Right renal pelvis (tissue), 4 donors: ENCODE measurements at regions not wholly inside any gene's neighbourhood (a gene's known extent, or its start where the extent isn't known, plus 50 kb on each side); places are given as distances from the start of the nearest gene placed in this dataset.

Experiments
- DNase-seq, 4 donors: peaks; one replicate each; pipeline ENCODE4 v3.0.0-alpha.2; 2013; ENCODE audit warnings: low read depth in 4 of 4, low spot score in 3 of 4, missing footprints in 1 of 4

DNA sequence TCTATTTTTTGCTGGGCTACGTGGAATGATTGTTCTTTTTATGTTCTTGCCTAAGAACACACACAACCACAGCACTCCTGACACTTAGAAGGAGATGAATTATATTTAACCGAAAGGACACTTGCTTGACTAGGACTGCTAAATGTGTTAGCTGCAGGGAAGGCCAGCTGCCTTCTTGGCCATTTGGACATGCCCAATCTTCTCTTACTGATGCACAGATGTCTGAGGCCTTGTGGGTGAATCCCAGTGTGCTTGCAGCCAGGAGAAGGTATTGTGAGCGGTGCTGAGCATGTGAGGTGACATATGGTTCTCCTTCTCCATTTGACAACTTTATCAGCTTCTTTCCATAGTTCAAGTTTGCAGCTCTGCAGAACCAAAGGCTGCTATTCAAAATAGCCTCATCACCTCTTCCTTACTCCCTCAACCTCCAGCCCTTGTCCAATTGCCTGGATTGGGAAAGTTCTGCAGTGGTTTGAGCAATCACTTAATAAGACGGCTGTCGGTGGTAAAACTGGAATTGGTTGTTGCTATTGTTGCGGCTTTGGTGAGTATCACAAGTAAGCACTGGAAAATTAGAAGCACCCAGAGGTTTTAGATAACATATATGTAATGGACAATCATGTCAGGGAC, 1113.3 kb downstream of the TSN start:
- DNase-seq = no peak

DNA sequence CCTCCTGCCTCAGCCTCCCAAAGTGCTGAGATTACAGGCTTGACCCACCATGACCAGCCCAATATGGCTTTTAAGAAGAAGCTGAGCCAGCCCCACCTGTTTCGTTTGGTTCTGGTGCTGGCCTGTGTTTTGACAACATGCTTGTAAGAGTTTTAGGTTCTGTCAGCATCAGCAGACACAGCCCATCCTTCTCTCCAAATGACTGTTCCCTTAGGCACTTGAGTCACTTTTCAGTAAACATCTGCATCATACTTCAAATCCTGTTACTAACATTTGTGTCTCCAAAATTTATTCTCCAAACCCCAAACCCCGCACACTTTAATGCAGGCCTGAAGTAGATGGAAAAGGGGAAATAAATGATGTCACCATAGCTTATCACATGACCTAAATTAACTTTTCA, 1118.5 kb downstream of the TSN start:
- DNase-seq = no peak

DNA sequence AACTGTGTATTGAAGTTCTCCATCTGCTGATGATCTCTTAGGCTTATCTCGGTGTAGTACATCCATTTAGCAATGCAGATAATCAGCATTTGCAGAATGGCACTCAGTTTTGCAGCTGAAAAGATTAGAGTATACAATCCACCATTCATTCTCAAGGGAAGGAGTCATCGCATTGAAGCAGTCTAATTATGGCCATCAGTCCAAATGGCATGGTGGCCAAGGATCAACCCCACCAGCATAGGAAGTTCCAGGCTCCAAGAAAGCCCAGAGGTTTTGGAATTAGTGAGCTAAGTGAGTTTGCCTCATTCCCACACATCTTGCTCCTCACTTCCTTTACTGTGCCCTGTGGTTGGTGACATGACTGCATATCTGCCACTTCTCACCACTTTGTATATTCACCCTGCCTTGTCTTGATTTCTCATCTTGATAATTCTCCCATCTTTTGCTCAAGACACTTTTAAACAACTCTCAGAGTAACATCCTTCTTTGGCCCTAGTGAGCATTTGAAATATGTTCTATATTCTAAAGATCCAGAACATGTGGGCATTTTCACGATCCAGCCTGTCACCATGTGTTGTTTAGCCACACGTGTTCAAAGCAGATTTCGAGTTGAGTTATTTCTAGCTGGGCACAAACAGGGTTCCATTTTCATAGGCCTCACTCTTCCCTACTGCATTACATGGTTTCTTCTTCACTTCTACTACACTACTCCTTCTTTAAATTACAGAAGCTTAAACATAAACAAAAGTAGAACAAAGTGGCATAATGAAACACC, 1119.8 kb downstream of the TSN start:
- no peak for DNase-seq

DNA sequence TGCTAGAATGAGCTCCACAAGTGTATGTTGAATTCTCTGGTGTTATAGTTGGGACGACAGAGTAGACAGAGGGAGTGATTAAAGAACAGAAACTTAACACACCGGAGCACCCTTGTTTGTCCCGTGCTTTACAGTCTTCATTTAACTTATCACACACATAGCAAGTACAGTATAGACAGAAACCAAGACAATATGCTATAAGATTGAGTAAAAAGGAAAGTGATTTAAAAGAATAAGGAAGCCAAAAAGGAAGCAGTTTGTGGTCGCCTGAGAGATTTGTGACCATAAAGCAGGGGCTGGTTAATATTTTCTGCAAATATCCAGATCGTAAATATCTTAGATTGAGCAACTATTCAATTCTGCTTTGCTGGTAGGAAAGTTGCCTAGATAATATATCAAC, 1128.4 kb downstream of the TSN start:
- no peak for DNase-seq

DNA sequence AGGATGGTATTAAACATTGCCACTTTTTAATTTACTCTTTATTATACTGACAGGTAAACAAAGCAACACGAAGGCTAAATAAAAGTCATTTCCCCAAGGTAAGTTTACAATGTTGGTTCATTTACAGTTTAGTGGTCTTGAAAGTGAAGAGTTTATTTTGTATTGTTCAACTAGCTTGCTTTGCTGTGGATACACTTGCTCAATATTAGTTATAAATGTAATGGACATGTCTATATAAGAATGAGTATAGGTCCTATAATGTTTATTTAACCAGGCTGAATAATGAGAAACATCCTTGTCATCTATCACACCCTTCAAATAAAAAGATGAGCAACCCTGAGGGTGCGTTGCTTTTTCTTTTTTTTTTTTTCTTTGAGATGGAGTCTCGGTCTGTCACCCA, 1129.4 kb downstream of the TSN start:
- no peak for DNase-seq

DNA sequence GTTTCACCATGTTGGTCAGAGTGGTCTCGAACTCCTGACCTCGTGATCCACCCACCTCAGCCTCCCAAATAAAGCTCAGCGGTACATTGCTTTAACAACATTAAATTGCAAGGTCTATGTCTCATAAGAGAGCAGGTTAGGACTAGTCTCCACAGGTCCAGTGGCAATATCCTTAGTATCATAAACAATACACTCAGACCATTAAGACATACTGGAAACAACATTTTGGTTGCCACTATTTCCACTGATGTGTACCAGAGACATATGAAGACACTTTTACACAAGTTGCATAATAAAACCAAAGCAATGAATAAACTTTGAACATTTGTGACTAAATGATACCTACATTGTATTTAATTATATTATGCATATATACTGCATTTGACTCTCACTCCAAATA, 1130.0 kb downstream of the TSN start:
- no peak for DNase-seq

DNA sequence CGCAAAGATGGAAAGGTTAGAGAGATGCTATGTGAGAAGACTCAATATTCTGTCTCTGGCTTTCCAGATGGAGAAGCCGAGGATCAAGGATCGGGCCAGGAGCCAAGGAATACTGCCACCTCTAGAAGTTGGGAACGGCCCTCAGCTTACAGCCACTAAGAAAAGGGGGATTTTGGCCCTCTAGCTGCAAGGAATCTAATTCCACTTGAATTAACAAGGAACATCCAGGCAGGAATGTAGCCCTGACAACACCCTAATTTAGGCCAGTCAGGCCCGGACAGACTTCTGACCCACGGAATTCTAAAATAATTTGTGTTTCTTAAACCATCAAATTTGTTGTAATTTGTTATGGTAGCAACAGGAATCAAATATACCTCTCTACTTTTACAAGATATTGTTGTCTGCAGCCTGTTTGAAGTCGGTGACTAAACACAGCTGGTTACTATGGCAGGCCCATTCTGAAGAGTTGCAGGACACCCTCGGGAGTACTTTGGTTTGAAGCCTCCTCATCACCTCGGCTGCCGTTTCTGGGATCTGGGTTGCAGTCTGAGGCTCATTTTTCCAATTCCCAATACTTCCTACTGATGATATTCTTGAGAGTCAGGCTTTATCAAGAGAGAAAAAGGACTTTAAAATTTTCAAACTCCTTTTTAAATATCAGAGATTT, 1131.2 kb downstream of the TSN start:
- DNase-seq = no peak

DNA sequence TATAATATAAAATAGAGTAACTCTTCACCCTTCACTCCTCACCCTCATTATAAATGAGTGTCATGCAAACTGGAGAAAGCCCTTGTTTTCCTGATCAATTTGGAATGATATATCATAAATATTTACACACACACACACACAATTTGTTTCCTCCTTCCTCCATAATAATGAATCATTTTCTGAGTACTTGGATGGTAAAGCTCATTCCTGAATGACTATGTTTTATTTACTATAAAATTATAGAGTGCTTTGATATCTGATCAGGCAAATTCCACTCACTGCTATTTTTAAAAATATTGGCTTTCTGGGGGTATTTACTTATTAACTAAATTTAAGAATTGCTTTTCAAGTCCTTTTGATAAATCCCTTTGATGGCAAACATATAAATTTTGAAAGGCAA, 1125.5 kb upstream of the CNTNAP5 start:
- DNase-seq = no peak

DNA sequence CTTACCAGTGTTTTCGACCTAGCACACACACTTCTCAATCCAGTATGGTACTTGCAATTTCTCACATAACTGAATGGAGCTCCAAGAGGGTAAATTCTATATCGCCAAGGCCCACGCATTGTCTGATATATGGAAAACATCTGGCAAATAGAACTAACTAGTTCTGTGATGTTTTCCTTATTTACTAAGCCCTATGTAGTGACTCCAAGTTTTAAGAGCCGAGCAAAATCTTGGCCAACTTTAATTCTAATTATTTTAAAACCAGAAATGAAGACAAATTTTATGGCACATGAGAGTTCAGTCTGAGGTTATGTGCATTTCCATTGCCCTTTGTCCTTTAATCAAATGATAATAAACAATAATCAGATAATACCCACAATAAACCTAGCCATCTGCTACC, 1119.7 kb upstream of the CNTNAP5 start:
- DNase-seq = peak in 1 of 4 donors; percentile 8

DNA sequence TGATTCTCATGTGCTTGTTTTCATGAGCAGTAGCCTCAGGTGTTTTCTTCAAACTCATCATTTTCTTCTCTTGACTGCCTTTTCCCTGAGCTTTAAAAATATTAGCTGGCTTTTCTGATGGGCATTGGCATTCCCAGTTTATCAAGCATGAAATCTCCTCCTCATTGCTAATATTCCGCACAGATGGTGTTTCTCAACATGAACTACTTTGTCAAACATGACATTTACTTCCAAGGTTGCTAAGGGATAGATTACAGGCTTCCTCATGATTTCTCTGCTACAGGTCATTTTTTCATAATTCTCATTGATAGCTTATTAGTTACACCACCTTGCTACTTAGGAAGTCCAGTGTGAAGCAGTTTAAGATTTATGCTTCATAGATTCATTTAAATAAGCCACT, 1116.9 kb upstream of the CNTNAP5 start:
- DNase-seq = no peak

DNA sequence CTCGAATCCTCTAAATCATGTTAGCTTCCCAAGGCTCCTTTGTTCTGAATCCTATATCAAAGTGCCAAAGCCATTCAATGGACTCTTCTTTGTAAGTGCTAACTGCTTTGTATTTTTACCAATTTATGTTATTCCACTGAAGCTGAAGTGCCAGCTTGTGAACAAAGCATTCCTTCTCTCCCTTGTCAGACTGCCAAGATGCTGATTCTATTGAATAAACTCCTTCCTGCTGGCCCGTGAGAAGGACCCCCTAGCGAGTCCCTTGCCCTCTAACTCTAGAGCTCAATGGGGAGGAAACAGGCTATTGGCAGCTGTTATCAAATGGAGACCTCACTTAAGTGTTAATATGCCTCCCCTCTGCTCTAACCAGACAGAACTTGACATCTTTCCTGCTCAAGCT, 1097.9 kb upstream of the CNTNAP5 start:
- no peak for DNase-seq

DNA sequence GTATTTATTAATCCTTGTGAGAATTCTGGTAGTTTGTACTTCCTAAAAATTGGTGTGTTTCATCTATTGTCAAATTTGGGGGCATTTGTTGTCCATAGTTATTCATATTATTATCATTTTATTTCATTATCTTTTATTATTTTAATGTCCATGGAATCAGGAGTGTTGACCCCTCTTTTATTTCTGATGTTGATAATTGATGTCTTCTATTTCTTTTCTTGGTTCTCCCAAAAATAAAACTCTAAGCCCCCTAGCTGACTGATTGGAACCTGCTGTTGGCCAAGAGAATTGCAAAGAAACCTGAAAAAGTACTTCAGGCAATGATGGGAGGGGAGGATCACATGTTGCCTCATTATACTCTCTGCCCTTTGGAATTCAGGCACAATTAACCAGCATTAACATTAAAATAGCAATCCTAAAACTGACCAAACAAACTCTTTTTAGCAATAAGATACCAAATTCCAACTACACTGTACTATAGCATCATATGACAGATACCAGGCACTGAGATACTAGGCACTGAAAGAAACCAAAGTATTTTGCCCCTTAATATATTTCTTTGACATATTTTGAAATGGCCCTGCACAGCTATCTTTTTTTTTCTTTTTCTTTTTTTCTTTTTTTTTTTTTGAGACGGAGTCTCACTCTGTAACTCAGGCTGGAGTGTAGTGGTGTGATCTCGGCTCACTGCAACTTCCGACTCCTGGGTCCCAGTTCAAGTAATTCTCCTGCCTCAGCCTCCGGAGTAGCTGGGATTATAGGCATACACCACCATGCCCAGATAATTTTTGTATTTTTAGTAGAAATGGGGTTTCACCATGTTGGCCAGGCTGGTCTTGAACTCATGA, 1097.2 kb upstream of the CNTNAP5 start:
- no peak for DNase-seq

DNA sequence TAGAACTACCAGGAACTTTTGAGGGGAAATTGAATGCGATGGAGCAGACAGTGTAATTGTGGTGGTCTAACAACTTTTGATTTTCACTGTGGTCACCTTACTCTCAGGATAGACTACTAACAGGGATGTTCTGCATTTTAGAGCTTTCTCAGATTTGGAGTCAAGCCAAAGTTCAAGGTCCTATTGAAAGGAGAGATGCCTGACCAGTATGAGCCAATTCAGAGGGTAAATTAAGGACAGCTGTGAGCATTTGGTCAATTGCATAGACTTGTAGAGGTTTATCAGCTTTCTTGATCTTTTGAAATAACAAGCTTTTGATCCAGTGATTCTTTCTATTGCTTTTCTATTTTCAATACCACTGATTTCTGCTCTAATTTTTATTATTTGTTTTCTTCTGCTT, 1095.7 kb upstream of the CNTNAP5 start:
- DNase-seq = no peak

DNA sequence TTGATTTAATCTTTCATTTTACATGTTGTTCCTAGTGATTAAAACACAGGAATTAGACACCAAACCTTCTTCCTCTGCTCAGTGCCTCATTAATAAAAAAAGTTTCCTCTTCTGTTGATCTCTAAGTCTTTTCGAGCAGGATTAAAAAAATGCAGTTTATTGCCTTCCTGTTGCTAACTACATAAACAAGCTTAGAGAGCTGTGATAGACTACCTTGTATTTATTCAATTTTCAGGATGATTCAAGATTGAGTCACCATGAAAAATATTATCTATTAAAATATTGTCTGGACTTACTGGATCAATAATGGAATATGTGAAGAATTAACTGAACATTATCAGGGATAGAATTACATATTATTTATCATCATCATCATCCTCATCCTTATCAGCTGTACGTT, 1089.6 kb upstream of the CNTNAP5 start:
- no peak for DNase-seq

DNA sequence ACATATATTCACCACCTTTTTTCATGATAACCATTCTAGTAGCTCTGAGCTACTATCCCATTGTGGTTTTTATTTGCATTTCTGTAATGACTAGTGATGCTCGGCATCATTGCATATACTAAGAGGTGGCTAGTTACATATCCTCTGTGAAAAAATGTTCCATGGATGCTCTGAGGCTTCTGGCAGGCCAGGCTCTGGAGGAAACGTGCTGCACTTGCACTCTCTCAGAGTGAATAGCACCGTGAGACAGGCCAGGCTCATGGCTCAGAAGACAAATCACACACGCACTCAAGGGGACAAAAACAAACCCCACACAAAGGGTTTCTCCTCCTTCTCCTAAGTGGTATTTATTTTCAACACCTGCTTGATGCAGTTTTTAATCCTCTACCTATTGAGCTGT, 1085.3 kb upstream of the CNTNAP5 start:
- no peak for DNase-seq

DNA sequence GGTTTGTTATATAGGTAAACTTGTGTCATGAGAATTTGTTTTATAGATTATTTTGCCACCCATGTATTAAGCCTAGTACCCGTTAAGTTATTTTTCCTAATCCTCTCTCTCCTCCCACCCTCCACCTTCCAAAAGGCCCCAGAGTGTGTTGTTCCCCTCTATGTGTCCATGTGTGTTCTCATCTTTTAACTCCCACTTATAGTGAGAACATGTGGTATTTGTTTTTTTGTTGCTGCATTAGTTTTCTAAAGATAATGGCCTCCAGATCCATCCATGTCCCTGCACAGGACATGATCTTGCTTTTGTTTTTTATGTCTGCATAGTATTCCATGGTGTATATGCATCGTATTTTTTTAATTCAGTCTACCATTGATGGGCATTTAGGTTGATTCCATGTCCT, 1075.6 kb upstream of the CNTNAP5 start:
- no peak for DNase-seq

DNA sequence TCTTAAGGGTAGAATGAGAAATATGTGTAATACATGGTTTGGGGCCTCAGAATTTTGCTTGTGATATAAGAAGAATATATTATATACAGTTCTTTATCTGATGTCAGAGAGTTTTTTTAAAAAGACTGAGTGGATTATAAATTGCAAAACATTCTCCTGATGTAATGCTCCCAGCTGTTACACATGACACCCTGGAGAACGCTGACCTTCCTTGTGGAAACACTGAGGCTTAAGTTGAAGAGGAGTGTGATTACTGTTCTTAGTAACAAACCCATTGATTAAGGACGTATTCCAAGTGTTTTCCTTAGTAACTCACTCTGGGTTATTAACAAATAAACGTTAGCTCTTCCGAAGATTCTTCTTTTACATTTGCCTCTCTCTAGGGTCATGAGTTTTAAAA, 1069.3 kb upstream of the CNTNAP5 start:
- no peak for DNase-seq

DNA sequence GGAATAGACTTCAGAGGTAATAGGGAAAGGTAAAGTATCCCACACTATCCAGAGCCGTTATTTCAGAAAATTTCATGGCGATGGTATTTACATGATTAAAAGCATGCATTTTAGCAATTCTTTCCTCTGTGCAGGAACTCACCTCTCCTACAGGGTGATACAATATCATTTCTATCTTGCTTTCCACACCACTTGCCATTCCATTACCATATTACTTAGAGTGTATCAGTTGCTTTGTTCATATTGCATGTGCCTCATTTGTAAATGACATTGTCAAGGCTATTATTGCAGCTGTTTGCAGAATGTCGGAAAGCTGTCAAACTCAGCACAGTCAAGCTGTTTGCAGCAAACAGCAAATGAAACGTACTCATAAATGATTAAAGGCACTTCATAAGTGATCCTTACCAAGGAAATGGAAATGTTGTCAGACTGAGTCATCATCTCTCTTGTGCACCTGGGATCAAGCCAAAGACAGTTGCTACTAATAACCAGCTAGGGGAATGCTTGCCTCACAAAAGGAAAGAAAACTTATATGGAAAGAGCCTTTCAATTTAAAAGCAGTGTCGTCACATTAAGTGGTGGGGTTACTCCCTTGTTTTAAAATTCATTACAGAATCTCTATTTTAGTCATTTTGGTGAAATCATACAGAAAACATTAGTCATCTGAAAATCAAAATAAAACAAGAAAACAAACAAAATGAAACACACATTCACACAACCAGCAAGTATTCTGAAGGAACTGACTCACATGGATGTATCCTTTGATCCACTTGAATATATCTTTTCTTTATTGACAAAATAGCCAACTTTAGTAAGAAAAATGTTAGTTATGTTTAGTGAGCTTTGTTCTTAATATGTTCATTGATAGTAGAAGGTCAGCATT, 1064.1 kb upstream of the CNTNAP5 start:
- DNase-seq = no peak

DNA sequence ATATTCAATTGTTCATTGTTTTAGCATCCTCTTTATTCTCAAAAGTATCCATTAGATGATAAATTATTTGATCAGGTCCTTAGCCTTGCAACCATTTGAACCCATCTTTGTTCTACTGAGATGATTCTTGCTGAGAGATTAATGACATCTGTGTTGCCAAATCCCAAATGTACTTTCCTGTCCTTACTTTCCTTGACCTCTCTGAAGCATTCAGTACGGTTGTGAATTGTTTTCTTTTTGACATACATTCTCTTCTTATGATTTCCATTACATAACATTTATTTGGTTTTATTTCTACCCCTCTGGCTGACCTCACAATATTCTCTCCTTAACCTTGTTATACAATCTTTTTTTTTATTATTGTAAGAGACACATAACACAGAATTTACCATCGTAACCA, 1058.6 kb upstream of the CNTNAP5 start:
- no peak for DNase-seq

DNA sequence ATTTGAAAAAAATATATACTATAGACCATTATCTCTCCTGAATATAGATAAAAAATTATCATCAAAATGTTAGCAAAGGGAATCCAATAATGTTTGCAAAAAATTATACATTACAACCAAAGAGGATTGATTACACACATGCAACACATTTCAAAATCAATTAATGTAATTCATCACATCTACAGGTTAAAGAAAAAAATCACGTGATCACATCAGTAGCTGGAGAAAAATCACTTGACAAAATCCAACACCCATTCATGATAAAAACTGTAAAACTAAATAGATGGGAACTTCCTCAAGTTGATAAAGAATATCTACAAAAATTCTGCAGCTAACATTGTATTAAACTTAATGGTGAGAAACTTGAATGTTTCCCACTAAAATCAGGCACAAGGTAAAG, 1047.5 kb upstream of the CNTNAP5 start:
- no peak for DNase-seq
